NCI-H1930 (cell line): ENCODE measurements at regions not wholly inside any gene's neighbourhood (a gene's known extent, or its start where the extent isn't known, plus 50 kb on each side); places are given as distances from the start of the nearest gene placed in this dataset.

Source experiments
- DNase-seq, 2 experiments: peaks; one replicate each; lab custom pipeline; 2025; lab: John Stamatoyannopoulos, UW

DNA sequence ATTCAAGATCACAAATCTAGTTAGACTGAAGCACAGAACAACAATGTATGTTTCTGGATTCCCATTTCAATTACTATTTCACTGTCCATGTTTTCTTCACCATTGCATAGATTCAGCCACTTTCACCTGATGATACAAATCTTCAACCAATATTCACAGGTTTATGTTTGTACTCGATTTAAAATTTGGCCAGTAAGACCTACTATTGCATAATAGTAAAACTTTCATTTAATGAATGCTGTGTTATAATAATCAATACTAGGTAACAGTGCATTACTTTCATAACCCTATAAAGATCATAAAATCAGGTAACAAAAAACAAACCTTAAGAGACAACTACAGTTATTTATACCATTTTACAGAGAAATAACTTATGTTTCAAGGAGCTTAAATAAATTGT is 2209.1 kb downstream of the ARAP2 start:
- DNase-seq, result no peak

DNA sequence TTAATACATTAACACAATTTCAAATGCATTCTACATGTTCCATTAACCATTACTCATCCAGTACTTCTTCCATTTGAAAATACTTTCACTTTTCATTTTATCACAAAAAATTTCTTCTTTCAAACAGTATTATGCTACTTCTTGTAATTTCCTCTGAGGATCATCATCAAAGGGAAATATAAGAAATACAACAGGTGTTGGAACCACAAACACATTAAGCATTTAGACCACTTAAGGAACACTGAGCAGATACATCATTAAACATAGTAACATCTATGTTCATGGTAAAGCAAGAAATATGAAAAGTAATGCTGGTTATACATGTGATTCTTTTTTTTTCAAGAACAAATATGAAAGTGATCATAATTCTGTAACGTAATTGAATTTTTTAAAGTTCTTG is 2207.0 kb downstream of the ARAP2 start:
- DNase-seq, result no peak

GRCh38 chr4:34039766-34040165 is 2204.5 kb downstream of the ARAP2 start:
- DNase-seq, result no peak

- DNase-seq, result no peak
Observed at GRCh38 chr4:34043131-34043530, 2201.2 kb downstream of the ARAP2 start.

DNA sequence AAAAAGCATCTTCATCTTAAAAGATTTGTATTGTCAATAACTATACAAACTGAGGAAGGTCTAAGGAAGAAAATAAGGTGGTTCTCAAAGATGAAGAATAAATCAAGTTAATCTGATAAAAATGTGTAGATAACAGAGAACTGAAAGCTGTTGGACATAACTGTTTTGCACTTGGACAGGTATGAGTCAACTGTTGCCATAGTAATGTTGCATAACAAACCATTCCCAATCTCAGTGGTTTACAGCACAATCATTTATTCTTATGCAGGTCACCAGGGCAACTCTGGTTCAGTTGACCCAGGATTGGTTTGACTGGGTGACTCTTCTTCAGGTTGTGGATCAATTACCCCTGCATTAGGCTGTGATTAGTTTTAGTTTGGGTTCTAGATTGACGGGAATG is 2197.7 kb downstream of the ARAP2 start:
- no peak for DNase-seq

DNA sequence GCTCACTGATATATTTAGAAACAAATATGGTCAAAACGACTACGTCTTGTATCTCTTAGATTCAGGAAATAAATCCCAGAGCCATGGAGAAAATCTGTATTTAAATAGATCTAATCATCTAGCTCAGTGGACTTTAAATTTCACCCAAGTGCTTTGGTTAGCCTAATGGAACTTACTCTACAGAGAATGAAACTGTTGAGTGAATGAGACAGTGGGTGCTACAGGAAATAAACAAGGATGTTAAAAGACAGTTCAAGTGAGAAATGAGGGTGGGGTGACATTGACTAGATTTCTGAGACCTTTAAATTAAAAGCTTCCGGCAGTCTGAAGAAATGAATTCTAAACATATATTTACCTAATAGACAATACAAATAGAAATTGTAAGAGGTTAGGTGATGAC is 2197.0 kb downstream of the ARAP2 start:
- no peak for DNase-seq

DNA sequence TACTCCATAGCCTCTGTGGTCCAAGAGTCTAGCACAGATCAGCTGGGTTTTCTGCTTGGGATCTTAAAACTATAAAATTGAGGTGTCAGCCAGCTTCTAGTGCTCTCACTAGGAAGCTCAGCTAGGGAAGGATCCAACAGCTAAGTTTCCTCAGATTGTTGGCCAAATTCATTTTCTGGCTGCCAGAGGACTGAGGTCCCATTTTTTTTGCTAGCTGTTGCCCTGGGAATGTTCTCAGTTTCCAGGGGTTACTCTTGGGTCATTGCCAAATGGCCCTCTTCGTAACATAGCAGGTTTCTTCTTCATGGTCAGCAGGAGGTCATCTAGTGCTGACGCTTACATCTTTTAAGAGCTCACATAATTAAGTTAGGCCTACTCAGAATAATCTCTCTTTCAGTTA is 2178.2 kb downstream of the ARAP2 start:
- no peak for DNase-seq

- no peak for DNase-seq
Observed at GRCh38 chr4:34091451-34091850, 2152.9 kb downstream of the ARAP2 start.

GRCh38 chr4:34094114-34094513 is 2150.2 kb downstream of the ARAP2 start:
- no peak for DNase-seq

- DNase-seq, result no peak
Observed at GRCh38 chr4:34105311-34105710, 2139.0 kb downstream of the ARAP2 start.

DNA sequence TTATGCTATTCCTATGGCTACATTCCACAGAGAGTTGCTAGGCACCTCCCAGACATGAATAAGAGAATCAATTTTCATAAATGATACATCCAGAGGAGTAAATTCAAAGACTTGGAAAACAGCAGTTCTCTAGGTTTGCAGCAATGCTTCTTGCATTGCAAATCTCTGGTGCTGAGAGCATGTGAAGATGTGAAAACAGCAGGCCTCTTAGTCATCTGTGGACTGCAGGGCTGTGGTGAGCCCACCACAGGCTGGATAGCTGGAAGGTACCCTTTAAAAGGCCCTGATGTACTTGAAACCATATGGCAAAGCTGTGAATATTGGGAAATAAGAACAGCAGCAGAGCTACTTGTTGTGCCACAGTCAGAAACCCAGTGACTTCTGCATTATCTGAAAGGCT is 2135.9 kb downstream of the ARAP2 start:
- no peak for DNase-seq

DNA sequence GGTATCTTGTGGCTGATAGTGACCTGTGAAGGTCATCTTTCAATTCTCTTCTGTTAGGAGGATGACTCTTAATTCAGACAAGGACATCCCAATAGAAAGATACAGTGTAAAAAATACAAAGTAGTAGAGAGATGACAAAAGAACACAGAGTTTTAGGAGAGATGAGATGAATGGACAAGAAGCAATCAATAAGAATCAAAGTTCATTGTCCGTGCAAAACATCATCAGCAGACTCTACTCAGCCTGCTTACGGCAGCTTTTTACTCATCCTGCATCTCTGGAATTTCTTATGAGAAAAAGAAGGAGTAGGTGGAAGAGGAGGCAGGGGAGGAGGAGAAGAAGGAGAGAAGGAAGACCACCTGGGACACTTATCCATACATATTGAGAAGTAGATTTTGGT is 2131.7 kb downstream of the ARAP2 start:
- DNase-seq, result no peak

DNA sequence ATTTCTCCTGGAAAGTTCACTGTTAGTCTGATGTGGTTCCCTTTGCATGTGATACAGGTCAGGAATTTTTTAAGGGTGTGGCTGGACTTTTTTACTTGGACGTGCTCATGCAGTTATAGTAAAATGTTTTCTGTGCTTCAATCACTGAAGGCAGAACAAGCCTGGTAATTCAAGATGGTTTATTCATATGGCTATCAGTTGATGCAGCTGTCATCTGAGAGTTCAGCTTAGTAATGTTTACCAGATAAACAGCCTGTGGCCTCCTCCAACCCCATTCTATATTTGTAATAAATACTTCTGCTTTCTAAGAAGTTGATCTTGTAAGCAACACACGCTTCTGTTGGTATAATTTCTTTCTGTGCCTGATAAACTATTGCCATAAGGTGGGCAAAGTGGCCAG is 2105.9 kb downstream of the ARAP2 start:
- no peak for DNase-seq

DNA sequence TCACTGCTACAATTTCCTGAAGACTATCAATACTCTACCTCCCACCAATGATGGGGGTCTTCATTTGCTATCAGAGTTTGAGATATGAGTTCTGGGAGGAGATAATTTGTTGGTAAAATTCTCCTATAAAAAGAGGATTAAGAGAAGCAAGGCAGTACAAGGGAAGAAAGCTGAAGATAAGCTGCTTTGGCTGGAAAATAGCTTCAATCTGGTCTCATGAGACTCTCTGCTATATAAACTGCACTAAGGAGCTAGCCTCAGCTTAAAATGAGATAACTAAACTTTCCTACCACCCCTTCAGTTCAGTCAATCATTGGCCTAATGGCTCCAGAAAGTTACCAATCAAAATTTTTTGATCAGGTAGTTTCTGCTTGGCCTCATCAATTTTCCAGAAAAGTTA is 2105.0 kb downstream of the ARAP2 start:
- no peak for DNase-seq

DNA sequence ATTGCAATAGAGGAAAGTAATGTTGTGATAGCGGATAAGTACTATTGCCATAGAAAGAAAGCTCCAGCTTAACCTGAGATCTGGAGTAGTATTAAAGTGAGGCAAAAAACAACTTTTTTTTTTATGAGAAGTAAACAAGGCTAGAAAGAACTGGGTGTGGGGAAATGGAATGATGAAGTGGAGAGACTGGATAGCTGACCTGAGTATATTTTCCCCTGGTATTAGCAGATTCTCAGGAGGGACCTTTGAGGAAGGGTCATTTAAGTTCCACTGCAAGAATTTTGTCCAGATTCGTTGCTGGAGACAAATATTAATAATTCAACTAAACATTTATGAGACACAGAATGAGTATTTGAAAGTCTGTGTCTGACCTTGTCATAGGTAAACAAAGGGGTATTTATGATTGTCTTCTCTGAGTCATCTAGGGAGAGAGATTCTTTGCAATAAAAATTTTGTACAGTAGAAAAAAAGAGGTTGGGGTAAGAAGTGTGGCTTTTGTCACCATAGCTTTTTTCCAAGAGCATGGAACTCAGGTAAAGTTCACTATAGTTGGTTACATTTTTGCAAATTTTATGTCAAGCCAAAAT is 2095.9 kb downstream of the ARAP2 start:
- DNase-seq, result no peak

- DNase-seq, result no peak
Observed at GRCh38 chr4:34157547-34157946, 2086.8 kb downstream of the ARAP2 start.

GRCh38 chr4:34158878-34159277 is 2085.4 kb downstream of the ARAP2 start:
- DNase-seq, result no peak

DNA sequence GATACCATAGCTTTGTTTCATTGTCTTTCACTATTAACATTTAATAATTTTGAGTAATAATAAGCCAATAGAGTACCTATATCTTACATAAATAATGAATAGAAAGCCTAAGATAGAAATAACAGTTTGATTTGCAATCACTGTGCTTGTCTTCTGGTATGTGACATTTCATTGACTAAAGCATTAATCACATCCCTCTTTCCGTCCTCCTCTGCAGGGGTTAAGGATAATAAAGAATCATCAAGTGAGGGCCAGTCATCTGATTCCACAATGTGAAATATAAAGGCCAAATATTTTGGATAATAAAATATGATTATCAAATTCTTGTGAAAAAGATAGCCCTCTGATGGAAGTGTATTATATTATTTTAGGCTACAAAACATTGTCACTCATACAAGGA is 2073.4 kb downstream of the ARAP2 start:
- no peak for DNase-seq

DNA sequence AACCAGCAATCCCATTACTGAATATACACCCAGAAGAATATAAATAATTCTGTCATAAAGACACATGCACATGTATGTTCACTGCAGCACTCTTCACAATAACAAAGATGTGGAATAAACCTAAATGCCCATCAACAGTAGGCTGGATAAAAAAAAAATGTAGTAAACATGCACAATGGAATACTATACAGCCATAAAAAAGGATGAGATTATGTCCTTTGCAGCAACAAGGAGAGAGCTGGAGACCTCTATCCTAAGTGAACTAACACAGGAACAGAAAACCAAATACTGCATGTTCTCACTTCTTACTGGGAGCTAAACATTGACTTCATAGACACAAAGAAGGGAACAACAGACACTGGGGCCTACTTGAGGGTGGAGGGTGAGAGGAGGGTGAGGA is 2067.7 kb downstream of the ARAP2 start:
- no peak for DNase-seq

DNA sequence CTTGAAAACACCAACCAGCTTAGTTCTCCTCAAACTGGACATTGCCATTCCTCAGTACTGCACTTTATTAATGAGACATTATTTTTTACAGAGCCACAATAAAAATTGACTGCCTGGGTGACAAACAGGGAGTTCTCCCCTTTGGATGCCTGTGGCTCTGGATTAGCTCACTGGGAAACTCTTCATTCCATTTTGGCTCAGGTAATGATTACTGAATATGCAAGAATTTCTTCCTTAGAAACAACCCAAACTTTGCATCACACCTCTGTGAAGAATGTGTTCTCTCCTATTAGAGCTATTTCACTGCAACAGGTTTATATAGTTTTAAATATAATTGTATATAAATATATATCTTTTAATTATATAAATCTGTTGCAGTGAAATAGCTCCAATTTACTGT is 2065.8 kb downstream of the ARAP2 start:
- no peak for DNase-seq

DNA sequence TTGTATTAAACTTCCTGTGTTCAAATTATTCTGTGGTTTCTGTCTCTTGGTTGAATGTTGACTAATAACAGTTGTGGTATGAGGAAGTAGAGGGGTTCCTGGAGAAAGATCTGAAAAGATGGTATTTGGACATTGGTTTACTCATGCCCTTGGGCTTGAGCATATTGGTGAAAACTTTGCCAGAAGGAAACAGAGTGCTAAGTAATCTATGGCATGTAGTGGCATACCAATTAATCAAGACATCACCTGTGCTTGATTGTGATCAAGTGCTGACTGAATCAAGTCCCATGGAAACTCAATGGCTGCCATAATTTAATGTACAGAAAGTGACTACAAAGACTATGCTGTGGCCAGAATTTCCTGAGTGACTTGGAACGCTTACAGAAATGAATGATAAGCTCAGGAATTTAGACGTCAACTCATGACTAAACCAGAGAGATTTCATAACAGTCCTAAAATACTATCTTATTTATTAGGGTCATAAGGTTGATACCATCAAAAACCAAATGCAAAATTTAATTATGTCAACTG is 2062.9 kb downstream of the ARAP2 start:
- no peak for DNase-seq

DNA sequence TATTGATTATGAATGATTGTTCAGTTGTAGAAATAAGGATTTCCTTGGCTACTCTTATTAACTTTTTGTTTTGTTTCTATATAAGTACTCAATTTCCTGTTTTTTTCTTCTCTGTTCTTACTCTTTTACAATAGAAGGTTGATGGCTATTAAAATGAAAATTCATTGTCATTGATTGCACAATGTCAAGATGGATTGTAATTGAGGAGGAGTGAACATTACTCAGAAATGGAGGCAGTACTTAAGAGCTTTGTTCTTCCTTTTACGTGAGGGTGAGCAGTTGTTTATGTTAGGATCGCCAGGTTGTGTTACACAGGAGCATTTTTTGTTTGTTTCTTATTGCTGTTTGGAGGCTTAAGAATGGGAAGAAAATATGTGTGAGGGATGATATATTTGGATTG is 2062.4 kb downstream of the ARAP2 start:
- DNase-seq, result no peak

DNA sequence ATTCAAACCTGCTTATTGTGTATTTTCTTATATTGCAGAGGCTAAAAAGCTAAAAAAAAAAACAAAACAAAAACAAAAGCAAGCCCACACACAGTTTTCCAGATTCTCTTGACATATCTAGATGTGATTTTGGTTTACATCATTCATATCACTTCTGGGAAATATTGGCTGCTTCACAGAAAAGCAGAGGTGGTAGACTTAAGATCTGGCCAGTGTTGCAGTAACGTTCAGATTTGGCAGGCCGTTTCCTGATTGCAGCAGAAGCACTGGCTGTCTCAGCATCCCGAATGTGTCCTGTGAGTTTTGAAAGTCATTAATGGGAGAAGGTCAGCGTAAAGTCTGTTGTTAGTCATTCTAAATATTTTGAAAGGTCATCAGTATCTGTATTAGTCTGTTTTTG is 2062.0 kb downstream of the ARAP2 start:
- no peak for DNase-seq

GRCh38 chr4:34183926-34184325 is 2060.4 kb downstream of the ARAP2 start:
- no peak for DNase-seq

DNA sequence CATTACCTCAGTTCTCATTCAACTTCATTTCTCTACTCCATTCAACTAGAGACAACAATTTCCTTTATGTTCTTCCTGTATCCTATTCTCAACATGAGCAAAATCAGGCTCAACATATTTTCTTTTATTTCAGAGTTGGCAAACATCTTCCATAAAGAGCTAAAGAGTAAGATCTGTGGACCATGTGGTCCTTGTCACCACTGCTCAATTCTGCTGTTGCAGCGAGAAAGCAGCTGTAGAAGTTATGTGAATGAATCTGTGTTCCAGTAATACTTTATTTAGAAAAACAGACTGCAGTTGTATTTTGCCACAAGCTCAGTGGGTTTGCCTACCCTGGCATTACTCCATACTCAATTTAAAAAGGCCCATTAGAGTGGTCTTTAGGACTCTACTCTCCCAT is 2057.3 kb downstream of the ARAP2 start:
- DNase-seq, result no peak
